ENCODE measurements at regions not wholly inside any gene's neighbourhood (a gene's known extent, or its start where the extent isn't known, plus 50 kb on each side); places are given as distances from the start of the nearest gene placed in this dataset.
"Not testable (repeated sequence)": the region's sequence is repeated elsewhere in the genome, so short reads cannot be mapped to it uniquely, and the experiment has no call there.

- TF ChIP-seq POLR2AphosphoS5 (IDR thresholded peaks at IDR 0.05; ENCODE audit: low read depth) (no peak), CTCF (IDR thresholded peaks at IDR 0.05; ENCODE audit: insufficient read depth, low read length) (no peak), REST (IDR thresholded peaks at IDR 0.05; ENCODE audit: insufficient replicate concordance, low read depth) (no peak), GABPA (IDR thresholded peaks at IDR 0.05; ENCODE audit: low read depth) (no peak), SPI1 (IDR thresholded peaks at IDR 0.05; ENCODE audit: borderline replicate concordance, low read depth) (no peak)
- no peaks in the 10 kb centered on the region for H3K27me3 ChIP-seq (ENCODE audit: insufficient read depth, poor library complexity, severe bottlenecking)
- H3K4me3 ChIP-seq (replicated peaks; ENCODE audit: insufficient read depth, low read length): no peak overlapping the region
- H3K27ac ChIP-seq (replicated peaks): no peak overlapping the region
- no peak for DNase-seq (ENCODE audit: low read depth in 1 of 2, low spot score in 1 of 2)
Observed at GRCh38 chr16:62272035-62272434, 235.8 kb upstream of the CDH8 start.

GRCh38 chr16:62261760-62262159 is 225.5 kb upstream of the CDH8 start:
- DNase-seq (ENCODE audit: low read depth in 1 of 2, low spot score in 1 of 2): no peak
- H3K4me3 ChIP-seq (replicated peaks; ENCODE audit: insufficient read depth, low read length): no peak overlapping the region
- TF ChIP-seq REST (IDR thresholded peaks at IDR 0.05; ENCODE audit: insufficient replicate concordance, low read depth) (no peak), POLR2AphosphoS5 (IDR thresholded peaks at IDR 0.05; ENCODE audit: low read depth) (no peak), SPI1 (IDR thresholded peaks at IDR 0.05; ENCODE audit: borderline replicate concordance, low read depth) (no peak), CTCF (IDR thresholded peaks at IDR 0.05; ENCODE audit: insufficient read depth, low read length) (no peak), GABPA (IDR thresholded peaks at IDR 0.05; ENCODE audit: low read depth) (no peak)
- no peak overlapping the region for H3K27ac ChIP-seq (replicated peaks)
- no peaks in the 10 kb centered on the region for H3K27me3 ChIP-seq (ENCODE audit: insufficient read depth, poor library complexity, severe bottlenecking)

GRCh38 chr16:62258931-62259435 is 222.7 kb upstream of the CDH8 start:
- H3K4me3 ChIP-seq (replicated peaks; ENCODE audit: insufficient read depth, low read length); DNase-seq (ENCODE audit: low read depth in 1 of 2, low spot score in 1 of 2); H3K27me3 ChIP-seq (ENCODE audit: insufficient read depth, poor library complexity, severe bottlenecking); H3K27ac ChIP-seq (replicated peaks): not testable (repeated sequence)

GRCh38 chr16:62256406-62256805 is 220.2 kb upstream of the CDH8 start:
- TF ChIP-seq REST (IDR thresholded peaks at IDR 0.05; ENCODE audit: insufficient replicate concordance, low read depth) (no peak), GABPA (IDR thresholded peaks at IDR 0.05; ENCODE audit: low read depth) (no peak), CTCF (IDR thresholded peaks at IDR 0.05; ENCODE audit: insufficient read depth, low read length) (no peak), SPI1 (IDR thresholded peaks at IDR 0.05; ENCODE audit: borderline replicate concordance, low read depth) (no peak), POLR2AphosphoS5 (IDR thresholded peaks at IDR 0.05; ENCODE audit: low read depth) (no peak)
- no peaks in the 10 kb centered on the region for H3K27me3 ChIP-seq (ENCODE audit: insufficient read depth, poor library complexity, severe bottlenecking)
- no peak overlapping the region for H3K4me3 ChIP-seq (replicated peaks; ENCODE audit: insufficient read depth, low read length)
- DNase-seq (ENCODE audit: low read depth in 1 of 2, low spot score in 1 of 2): no peak
- no peak overlapping the region for H3K27ac ChIP-seq (replicated peaks)

Data from HL-60 (cell line).